IMR-90 (cell line): ENCODE measurements at regions not wholly inside any gene's neighbourhood (a gene's known extent, or its start where the extent isn't known, plus 50 kb on each side); places are given as distances from the start of the nearest gene placed in this dataset. TPM values are rescaled to one million over a fixed set of nuclear protein-coding genes. Genes with fewer than 3 reads are reported as not detected.

Source experiments
- ATAC-seq: fragments of 200-7000 bp; cut with Tn5 transposase; 2 replicates; pipeline ENCODE4 v1.9.1; 2020; ENCODE audit warnings: low read depth, mild to moderate bottlenecking, moderate library complexity
- BruUV-seq: library from RNA; stranded (reverse); fragments of 400-500 nt; replicated peaks from 2 replicates; lab custom pipeline; 2021; lab: Mats Ljungman, UMichigan
- CTCF ChIA-PET: fragments of 300-600 bp; formaldehyde crosslinking; extraction: SDS; loops from one replicate; lab custom pipeline; 2021; ENCODE audit warnings: antibody characterized with exemption; lab: Yijun Ruan, JAX
- POLR2A ChIA-PET: fragments of 300-600 bp; sonication (Branson Sonifier 250); formaldehyde crosslinking; loops from one replicate; lab custom pipeline; 2022; ENCODE audit warnings: antibody characterized with exemption; ENCODE audit not compliant: unreplicated experiment; lab: Charles Lee
- DNase-seq: peaks from one replicate; pipeline ENCODE4 v3.0.0; 2013
- H2AFZ ChIP-seq: replicated peaks from 2 replicates; pipeline ENCODE3; 2013; ENCODE audit warnings: low read length, mild to moderate bottlenecking; ENCODE audit not compliant: poor library complexity
- H2AK5ac ChIP-seq: 2 replicates; pipeline ENCODE4 v1.6.1; 2013; ENCODE audit warnings: low read depth, low read length, inconsistent platforms
- H2AK9ac ChIP-seq: replicated peaks from 2 replicates; pipeline ENCODE3; 2013; ENCODE audit warnings: mild to moderate bottlenecking, low read depth, low read length, moderate library complexity; ENCODE audit not compliant: poor library complexity
- H2BK120ac ChIP-seq: 2 replicates; pipeline ENCODE4 v1.6.1; 2013; ENCODE audit warnings: low read depth, low read length, inconsistent platforms
- H2BK15ac ChIP-seq: 3 replicates; pipeline ENCODE4 v1.6.1; 2013; ENCODE audit warnings: low read depth, low read length, inconsistent platforms
- H2BK20ac ChIP-seq: 2 replicates; pipeline ENCODE4 v1.6.1; 2013; ENCODE audit warnings: low read depth, mild to moderate bottlenecking, inconsistent platforms, low read length, moderate library complexity
- H2BK5ac ChIP-seq: 2 replicates; pipeline ENCODE4 v1.6.1; 2013; ENCODE audit warnings: mild to moderate bottlenecking, low read depth, low read length, inconsistent platforms; ENCODE audit not compliant: poor library complexity, severe bottlenecking
- H3K14ac ChIP-seq: replicated peaks from 2 replicates; pipeline ENCODE4 v1.6.1; 2013; ENCODE audit warnings: low read depth, low read length, inconsistent platforms
- H3K18ac ChIP-seq: 2 replicates; pipeline ENCODE4 v1.6.1; 2013; ENCODE audit warnings: low read depth, low read length, control low read depth
- H3K23ac ChIP-seq: 2 replicates; pipeline ENCODE4 v1.6.1; 2013; ENCODE audit warnings: low read depth, low read length, inconsistent platforms
- H3K27ac ChIP-seq: 2 replicates; pipeline ENCODE4 v1.5.1; 2013; ENCODE audit warnings: mild to moderate bottlenecking, control low read depth, low read length; ENCODE audit not compliant: insufficient read depth
- H3K27me3 ChIP-seq: 2 replicates; pipeline ENCODE4 v1.6.1; 2013; ENCODE audit warnings: low read length; ENCODE audit not compliant: control insufficient read depth, insufficient read depth
- H3K36me3 ChIP-seq: 2 replicates; pipeline ENCODE4 v1.6.1; 2013; ENCODE audit warnings: low read length, mixed read lengths; ENCODE audit not compliant: control insufficient read depth, insufficient read depth
- H3K4ac ChIP-seq: 2 replicates; pipeline ENCODE4 v1.6.1; 2013; ENCODE audit warnings: low read depth, low read length, inconsistent platforms
- H3K4me1 ChIP-seq: 2 replicates; pipeline ENCODE4 v1.6.1; 2013; ENCODE audit warnings: low read length, mixed read lengths; ENCODE audit not compliant: control insufficient read depth, insufficient read depth
- H3K4me2 ChIP-seq: 2 replicates; pipeline ENCODE4 v1.6.1; 2013; ENCODE audit warnings: low read depth, mild to moderate bottlenecking, control low read depth, low read length, moderate library complexity
- H3K4me3 ChIP-seq: 2 replicates; pipeline ENCODE4 v1.5.1; 2013; ENCODE audit warnings: low read depth, mild to moderate bottlenecking, control low read depth, low read length, moderate library complexity; ENCODE audit not compliant: insufficient read depth
- H3K56ac ChIP-seq: 2 replicates; pipeline ENCODE4 v1.6.1; 2013; ENCODE audit warnings: low read length, inconsistent platforms; ENCODE audit not compliant: insufficient read depth; ENCODE audit errors: extremely low read depth
- H3K79me1 ChIP-seq, 2 experiments: 2 replicates each; pipeline ENCODE4 v1.6.1; 2013; ENCODE audit warnings: low read length in 2 of 2, inconsistent platforms in 1 of 2, low read depth in 1 of 2
- H3K9ac ChIP-seq: 2 replicates; pipeline ENCODE4 v1.6.1; 2013; ENCODE audit warnings: low read depth, low read length, control low read depth
- H3K9me1 ChIP-seq: 2 replicates; pipeline ENCODE4 v1.6.1; 2013; ENCODE audit warnings: low read length, inconsistent platforms; ENCODE audit not compliant: insufficient read depth
- H3K9me3 ChIP-seq: 2 replicates; pipeline ENCODE4 v1.6.1; 2013; ENCODE audit warnings: low read length; ENCODE audit not compliant: control insufficient read depth, insufficient read depth
- H4K20me1 ChIP-seq: 2 replicates; pipeline ENCODE4 v1.6.1; 2013; ENCODE audit warnings: low read length, inconsistent platforms; ENCODE audit not compliant: insufficient read depth
- H4K5ac ChIP-seq: 2 replicates; pipeline ENCODE4 v1.6.1; 2013; ENCODE audit warnings: mild to moderate bottlenecking, low read depth, low read length, control low read depth
- H4K8ac ChIP-seq, 2 experiments: 2 replicates each; pipeline ENCODE4 v1.6.1; 2013; ENCODE audit warnings: low read depth in 2 of 2, low read length in 2 of 2, control low read depth in 1 of 2, inconsistent platforms in 1 of 2
- H4K91ac ChIP-seq: 2 replicates; pipeline ENCODE4 v1.6.1; 2013; ENCODE audit warnings: low read depth, low read length, inconsistent platforms; ENCODE audit not compliant: insufficient read depth
- FOS ChIP-seq: fragments of 150-350 bp; IDR thresholded peaks from 2 replicates; pipeline ENCODE4 v1.6.1; 2016; ENCODE audit warnings: low read depth, low read length
- WGBS, 2 experiments: methylation state at CpG; one replicate each; pipeline versions ENCODE4 v1.1.5 to v1.1.7; 2013; ENCODE audit warnings: missing lambda C conversion rate in 2 of 2; ENCODE audit not compliant: insufficient read length in 1 of 2; ENCODE audit errors: extremely low coverage in 2 of 2; 5-methylcytosine and 5-hydroxymethylcytosine counted together
- dilution Hi-C: fragments of 300-500 bp; cut with HindIII; formaldehyde crosslinking; loops from one replicate; pipeline ENCODE4 v1.14.3; 2018; ENCODE audit warnings: low sequenced_read_pairs; ENCODE audit not compliant: unreplicated experiment
- in situ Hi-C: fragments of 300-500 bp; cut with MboI; formaldehyde crosslinking; loops from 3 replicates; pipeline ENCODE4 v1.14.3; 2019; ENCODE audit warnings: low sequenced_read_pairs, inconsistent platforms, mixed read lengths
- intact Hi-C: fragments of 100-400 bp; cut with micrococcal nuclease; formaldehyde crosslinking; loops from 2 replicates; pipeline ENCODE4 v1.10.0; 2022
- microRNA-seq, 2 experiments: library from miRNA; stranded (forward) in 1 of 2; unstranded in 1 of 2; fragments of 10-50 nt in 1 of 2; fragments of <30 nt in 1 of 2; gene quantifications in 1 of 2; microRNA quantifications in 1 of 2; one replicate each; pipeline versions ENCODE3 to v1.1.0; 2013 to 2020; ENCODE audit not compliant: insufficient read depth in 1 of 2, insufficient read length in 1 of 2, unreplicated experiment in 1 of 2
- small RNA-seq, 5 experiments: library from RNA; depleted of rRNA; stranded (forward); fragments of <200 nt; gene quantifications; one replicate each; pipeline ENCODE3, GENCODE V24; 2012

GRCh38 chr5:157911568-157911967, 52.6 kb upstream of the CLINT1 start:
- Histone ChIP-seq H3K4ac (no peak overlapping the region), H3K9ac (no peak overlapping the region), H3K9me3 (no peaks in the 10 kb centered on the region), H3K23ac (no peak overlapping the region), H3K4me3 (no peak overlapping the region), H3K36me3 (no peaks in the 10 kb centered on the region), H3K9me1 (no peaks in the 10 kb centered on the region), H4K8ac (no peak overlapping the region), H2AK9ac (no peak overlapping the region), H3K4me1 (no peaks in the 10 kb centered on the region), H3K4me2 (no peak overlapping the region), H3K27ac (no peak overlapping the region), H2BK5ac (no peak overlapping the region), H3K56ac (no peak overlapping the region), H4K20me1 (no peaks in the 10 kb centered on the region), H4K5ac (no peak overlapping the region), H3K27me3 (peaks cover 2% of the 10 kb centered on the region), H3K14ac (no peak overlapping the region), H2AFZ (no peak overlapping the region), H2BK120ac (no peak overlapping the region), H4K91ac (no peak overlapping the region), H2BK15ac (no peak overlapping the region), H3K18ac (no peak overlapping the region), H2AK5ac (no peak overlapping the region), H3K79me1 (no peaks in the 10 kb centered on the region), H2BK20ac (no peak overlapping the region)
- 93% methylated on average over 5 of the region's 12 CpGs; no CpG with 5 or more reads in 1 of the 2 experiments for WGBS, 2 experiments
- DNase-seq, result no peak
- no peak for ATAC-seq
- ChIA-PET POLR2A (no interaction called here), CTCF (interaction anchor here (0.7 kb wide), 1 partner anchor 56 kb away, joined by 5 read pairs; no protein-coding TSS in a partner anchor)
- TF ChIP-seq FOS, result no peak
- dilution Hi-C loops (no loop called here), in situ Hi-C loops (no loop called here), intact Hi-C loops (no loop called here)
- no TSS peak for BruUV-seq

Small RNAs in the stretch of these regions (microRNA-seq; reads per million reads assigned to microRNA genes)
- not detected for gene AC091979.2 (ENCODE audit: insufficient read depth, insufficient read length)
- gene RNU2-48P (ENCODE audit: insufficient read depth, insufficient read length), result not detected

Small RNAs in the stretch of these regions (small RNA-seq; reads per million reads assigned to genes)
- gene AC091979.2, result 0 reads per million in 5 experiments
- 0.24 to 84.9 (median 15.4) reads per million in 5 experiments for gene RNU2-48P
